WERI-Rb-1 (cell line): ENCODE measurements at regions not wholly inside any gene's neighbourhood (a gene's known extent, or its start where the extent isn't known, plus 50 kb on each side); places are given as distances from the start of the nearest gene placed in this dataset.

Source experiments
- DNase-seq: peaks from one replicate; pipeline ENCODE4 v3.0.0-alpha.2; 2020
- H3K27ac ChIP-seq: fragments of 250-450 bp; sonication (Bioruptor Pico); 2 replicates; pipeline ENCODE4 v1.5.1; 2020; ENCODE audit warnings: mild to moderate bottlenecking, moderate library complexity
- H3K27me3 ChIP-seq: fragments of 250-450 bp; sonication (Bioruptor Pico); 2 replicates; pipeline ENCODE4 v1.5.1; 2021; ENCODE audit warnings: mild to moderate bottlenecking, low read depth, moderate library complexity; ENCODE audit not compliant: insufficient read depth, severe bottlenecking
- H3K36me3 ChIP-seq: fragments of 250-450 bp; sonication (Bioruptor Pico); 2 replicates; pipeline ENCODE4 v1.5.1; 2020; ENCODE audit warnings: mild to moderate bottlenecking, moderate library complexity
- H3K4me3 ChIP-seq: 2 replicates; pipeline ENCODE4 v1.5.1; 2011; ENCODE audit warnings: low read depth, mild to moderate bottlenecking, control low read depth, low read length
- H3K9me3 ChIP-seq: fragments of 250-450 bp; sonication (Bioruptor Pico); 2 replicates; pipeline ENCODE4 v1.5.1; 2021; ENCODE audit warnings: mild to moderate bottlenecking, moderate library complexity; ENCODE audit not compliant: severe bottlenecking
- CTCF ChIP-seq: IDR thresholded peaks from 2 replicates; pipeline ENCODE4 v1.5.1; 2011; ENCODE audit warnings: low read depth, mild to moderate bottlenecking, control low read depth, inconsistent platforms, low read length

- H3K27me3 ChIP-seq = peaks cover 33% of the 10 kb centered on the region
- no peak overlapping the region for H3K27ac ChIP-seq
- H3K4me3 ChIP-seq = no peak overlapping the region
- DNase-seq = no peak
- no peak for TF ChIP-seq CTCF
- H3K9me3 ChIP-seq = no peaks in the 10 kb centered on the region
- H3K36me3 ChIP-seq = no peaks in the 10 kb centered on the region
Observed at GRCh38 chrX:124940531-124940930, 379.1 kb upstream of the TEX13C start.

DNA sequence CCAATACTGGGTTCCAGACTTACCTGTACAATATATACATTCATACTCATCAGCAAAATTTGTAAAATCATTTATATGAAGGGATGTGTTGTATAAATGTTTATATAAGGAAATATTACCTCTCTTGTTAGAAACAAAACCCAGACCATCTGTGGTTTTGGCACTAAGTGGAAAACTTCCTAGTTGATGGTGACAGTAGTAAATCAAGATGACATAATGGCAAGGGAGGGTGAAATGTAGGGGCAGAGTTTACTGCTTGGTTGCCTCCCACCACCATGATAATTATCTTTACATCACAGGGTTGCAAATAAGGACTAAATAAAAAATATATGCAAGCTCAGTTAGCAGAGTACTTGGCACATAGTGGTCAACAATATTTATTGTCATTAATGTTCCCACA lies 365.3 kb upstream of the TEX13C start:
- TF ChIP-seq CTCF = no peak
- DNase-seq = no peak
- H3K9me3 ChIP-seq = no peaks in the 10 kb centered on the region
- H3K36me3 ChIP-seq = no peaks in the 10 kb centered on the region
- peaks cover 9% of the 10 kb centered on the region for H3K27me3 ChIP-seq
- H3K27ac ChIP-seq = no peak overlapping the region
- H3K4me3 ChIP-seq = no peak overlapping the region

GRCh38 chrX:124960454-124960853 lies 359.2 kb upstream of the TEX13C start:
- Histone ChIP-seq H3K36me3 (no peaks in the 10 kb centered on the region), H3K4me3 (no peak overlapping the region), H3K9me3 (no peaks in the 10 kb centered on the region), H3K27me3 (peaks cover 38% of the 10 kb centered on the region), H3K27ac (no peak overlapping the region)
- no peak for DNase-seq
- no peak for TF ChIP-seq CTCF

GRCh38 chrX:124963717-124964116 lies 356.0 kb upstream of the TEX13C start, which contains the start of gene TENM1:
TENM1 (minus strand) TSS chrX:124963817.
- TF ChIP-seq CTCF = no peak
- no peak within 1 kb of the TSS for H3K27ac ChIP-seq
- no peak within 1 kb of the TSS for H3K4me3 ChIP-seq

GRCh38 chrX:124975456-124975855 lies 344.2 kb upstream of the TEX13C start:
- Histone ChIP-seq H3K36me3 (no peaks in the 10 kb centered on the region), H3K27ac (no peak overlapping the region), H3K9me3 (no peaks in the 10 kb centered on the region), H3K4me3 (no peak overlapping the region), H3K27me3 (peaks cover 6% of the 10 kb centered on the region)
- TF ChIP-seq CTCF = no peak
- DNase-seq = no peak

More at GRCh38 chrX:124963717-124964116, 356.0 kb upstream of the TEX13C start, which contains the start of gene TENM1:
- Histone ChIP-seq H3K9me3 (no peaks in the 10 kb centered on the region), H3K27me3 (peaks cover 46% of the 10 kb centered on the region), H3K36me3 (no peaks in the 10 kb centered on the region)
- no peak for DNase-seq

DNA sequence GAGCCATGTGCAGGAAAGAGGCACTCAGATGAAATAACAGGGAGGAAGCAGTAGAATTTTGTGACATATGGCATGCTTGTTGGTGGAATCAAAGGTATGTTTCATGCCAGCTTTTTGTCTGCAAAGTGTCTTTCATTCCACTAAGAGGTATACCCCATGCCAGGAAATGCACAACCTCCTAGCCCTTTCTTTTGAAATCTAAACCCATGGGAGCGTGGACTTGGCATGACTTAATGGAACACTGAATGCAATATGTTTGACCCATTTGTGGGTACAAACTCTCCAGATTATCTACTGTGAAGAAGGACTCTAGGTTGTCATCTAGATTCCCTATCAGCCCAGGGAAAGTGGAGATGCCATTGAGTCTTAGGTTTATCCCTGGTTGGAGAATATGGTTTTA lies 338.3 kb upstream of the TEX13C start:
- Histone ChIP-seq H3K9me3 (no peaks in the 10 kb centered on the region), H3K27me3 (peaks cover 18% of the 10 kb centered on the region), H3K27ac (no peak overlapping the region), H3K4me3 (no peak overlapping the region), H3K36me3 (no peaks in the 10 kb centered on the region)
- TF ChIP-seq CTCF = no peak
- DNase-seq = no peak
